GM12872 (cell line): ENCODE measurements at regions not wholly inside any gene's neighbourhood (a gene's known extent, or its start where the extent isn't known, plus 50 kb on each side); places are given as distances from the start of the nearest gene placed in this dataset.

ENCODE experiments used
- TF ChIP-seq, protein P1 (sequence below): IDR thresholded peaks from 3 replicates; pipeline ENCODE4 v1.5.1; 2011; ENCODE audit warnings: low read depth, mild to moderate bottlenecking, low read length, moderate library complexity; ENCODE audit not compliant: insufficient read depth

DNA sequence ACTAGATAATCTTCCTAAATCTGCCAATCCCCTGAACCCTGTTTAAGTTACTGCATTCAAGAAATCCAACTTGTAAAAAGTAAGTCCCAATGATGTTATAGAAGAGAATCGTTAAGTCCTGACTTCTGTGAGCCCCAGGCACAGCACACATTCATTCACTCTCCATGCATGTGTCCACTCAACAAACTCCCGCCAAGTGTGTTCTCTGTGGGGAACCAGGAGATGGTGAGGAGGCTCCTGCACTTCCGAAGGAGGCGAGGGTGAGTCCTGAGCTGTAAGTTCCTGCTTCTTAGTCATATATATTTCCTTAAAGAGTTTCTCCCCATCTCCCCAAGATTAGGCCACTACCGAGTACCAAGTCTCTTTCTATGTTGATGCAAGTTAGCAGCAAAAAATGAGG, 635.0 kb upstream of the ID2 start:
- TF ChIP-seq, protein P1, sequence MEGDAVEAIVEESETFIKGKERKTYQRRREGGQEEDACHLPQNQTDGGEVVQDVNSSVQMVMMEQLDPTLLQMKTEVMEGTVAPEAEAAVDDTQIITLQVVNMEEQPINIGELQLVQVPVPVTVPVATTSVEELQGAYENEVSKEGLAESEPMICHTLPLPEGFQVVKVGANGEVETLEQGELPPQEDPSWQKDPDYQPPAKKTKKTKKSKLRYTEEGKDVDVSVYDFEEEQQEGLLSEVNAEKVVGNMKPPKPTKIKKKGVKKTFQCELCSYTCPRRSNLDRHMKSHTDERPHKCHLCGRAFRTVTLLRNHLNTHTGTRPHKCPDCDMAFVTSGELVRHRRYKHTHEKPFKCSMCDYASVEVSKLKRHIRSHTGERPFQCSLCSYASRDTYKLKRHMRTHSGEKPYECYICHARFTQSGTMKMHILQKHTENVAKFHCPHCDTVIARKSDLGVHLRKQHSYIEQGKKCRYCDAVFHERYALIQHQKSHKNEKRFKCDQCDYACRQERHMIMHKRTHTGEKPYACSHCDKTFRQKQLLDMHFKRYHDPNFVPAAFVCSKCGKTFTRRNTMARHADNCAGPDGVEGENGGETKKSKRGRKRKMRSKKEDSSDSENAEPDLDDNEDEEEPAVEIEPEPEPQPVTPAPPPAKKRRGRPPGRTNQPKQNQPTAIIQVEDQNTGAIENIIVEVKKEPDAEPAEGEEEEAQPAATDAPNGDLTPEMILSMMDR, result no peak

DNA sequence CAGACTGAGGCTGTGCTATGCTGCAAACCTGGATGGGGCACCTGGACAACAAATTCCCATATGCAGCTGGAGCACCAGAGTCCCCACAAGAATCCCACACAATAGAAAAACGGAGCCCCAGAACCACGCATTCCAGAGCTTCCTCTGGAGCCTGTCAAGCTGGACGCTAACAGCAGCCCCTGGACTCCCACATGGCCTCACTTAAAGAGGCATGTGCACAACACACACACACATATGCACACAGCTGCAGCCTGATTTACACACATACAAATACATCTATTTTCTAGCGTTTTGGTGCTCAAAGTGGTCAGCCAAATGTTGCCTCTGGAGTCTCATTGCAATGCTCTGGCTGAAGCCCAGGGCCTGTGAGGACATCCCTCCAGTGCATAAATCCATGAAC, 632.7 kb upstream of the ID2 start:
- TF ChIP-seq, protein P1, result no peak

DNA sequence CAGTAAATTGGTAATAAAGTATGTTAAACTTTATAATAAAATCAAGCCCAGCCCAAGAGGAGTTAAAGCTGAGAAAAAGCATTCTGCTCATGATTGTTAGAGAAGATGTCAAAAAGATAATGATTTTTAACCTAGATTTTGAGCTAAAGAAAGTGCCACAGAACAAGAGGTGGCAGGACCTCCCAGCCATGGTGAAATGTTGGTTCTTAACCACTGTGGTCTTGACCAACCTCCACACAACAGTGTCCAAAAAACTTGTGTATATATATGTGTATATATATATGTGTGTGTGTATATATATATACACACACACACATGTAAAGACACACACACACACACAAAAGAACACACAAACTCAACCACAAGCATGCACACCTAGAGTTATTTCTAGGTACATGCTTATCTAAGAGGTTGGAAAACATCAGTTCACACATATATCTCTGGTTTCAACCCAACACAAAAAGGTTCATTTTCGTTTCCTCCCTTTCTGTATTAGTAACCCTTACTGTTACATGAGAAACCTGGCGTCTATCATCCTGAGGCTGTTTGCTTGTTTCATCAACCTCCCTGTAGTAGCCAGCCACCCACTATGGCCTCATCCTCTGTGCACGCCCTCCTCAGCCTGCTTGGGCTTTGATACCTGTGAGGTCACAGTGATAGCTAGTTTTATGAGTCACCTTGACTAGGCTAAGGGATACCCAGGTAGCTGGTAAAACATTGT, 631.8 kb upstream of the ID2 start:
- TF ChIP-seq, protein P1, result no peak

DNA sequence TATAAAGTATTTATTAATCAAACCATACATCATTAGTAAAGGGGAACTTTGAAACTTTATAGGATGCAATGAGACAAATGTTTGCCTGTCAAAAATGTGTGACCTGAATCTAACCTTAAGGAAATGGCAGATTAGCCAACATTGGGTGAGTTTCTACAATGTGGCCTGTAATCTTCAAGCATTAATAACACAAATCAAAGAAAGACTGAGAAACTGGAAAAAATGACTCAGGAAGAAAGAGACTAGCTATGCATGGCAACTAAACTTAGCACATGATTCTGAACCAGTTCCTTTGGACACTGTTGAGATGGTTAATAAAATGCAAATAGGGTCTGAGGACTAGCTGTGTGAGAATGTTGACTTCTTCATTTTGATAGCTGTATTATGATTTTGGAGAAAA, 628.6 kb upstream of the ID2 start:
- TF ChIP-seq, protein P1, result no peak

DNA sequence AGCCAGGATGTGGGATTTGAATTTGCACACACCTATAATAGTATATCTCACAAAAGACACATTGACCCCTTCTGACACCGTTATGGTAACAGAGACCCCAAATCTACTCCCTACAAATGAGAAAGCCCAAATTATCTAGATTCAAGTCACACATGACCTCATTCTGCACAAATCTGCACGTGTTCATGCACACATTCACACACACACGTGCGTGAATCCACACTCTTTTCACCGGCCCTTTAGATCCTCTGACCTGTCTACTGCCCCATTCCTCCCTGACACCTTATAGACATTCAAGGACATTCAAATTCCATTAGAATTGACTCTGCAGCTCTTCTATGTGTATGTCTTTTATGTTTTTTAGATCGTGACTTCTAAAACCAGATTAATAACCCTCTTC, 627.8 kb upstream of the ID2 start:
- TF ChIP-seq, protein P1, result no peak

DNA sequence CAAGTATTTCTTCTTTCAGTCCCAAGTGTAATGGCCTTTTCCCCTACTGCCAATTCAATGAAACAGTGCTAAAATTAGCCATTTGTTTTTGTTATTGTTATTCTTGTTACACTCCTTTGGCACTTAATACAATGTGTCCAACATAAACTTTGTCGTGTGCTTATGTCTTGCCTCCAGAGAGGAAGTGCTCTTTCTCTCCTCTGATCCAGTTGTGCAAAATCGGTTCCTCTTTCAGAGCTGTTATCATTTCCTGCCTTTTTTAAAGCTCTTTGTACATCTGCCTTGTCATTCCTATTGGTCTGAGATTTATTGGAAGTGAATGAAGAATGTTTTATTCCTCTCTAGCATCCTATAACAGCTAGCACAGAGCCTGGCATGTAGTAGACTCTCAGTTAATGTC, 623.2 kb upstream of the ID2 start:
- TF ChIP-seq, protein P1, result no peak

DNA sequence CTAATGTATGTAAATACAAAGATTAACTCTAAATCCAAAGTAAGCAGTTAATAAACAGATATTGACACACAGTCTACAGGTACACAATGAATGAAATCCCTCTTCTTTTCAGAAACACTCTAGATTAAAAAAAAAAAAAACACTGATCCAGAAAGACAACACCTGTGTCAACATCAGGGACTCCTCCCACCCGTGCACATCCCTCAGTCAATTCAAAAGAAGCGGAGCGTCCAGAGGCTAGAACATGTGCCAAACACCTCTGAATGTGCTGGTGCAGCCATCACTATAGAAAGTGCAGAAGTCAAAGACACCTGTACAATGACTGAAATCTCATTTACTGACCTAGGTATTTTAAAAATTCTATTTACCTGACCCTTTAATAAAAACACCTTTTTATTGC, 622.6 kb upstream of the ID2 start:
- TF ChIP-seq, protein P1, result no peak
